Transverse colon (tissue), 3 donors: ENCODE measurements at regions not wholly inside any gene's neighbourhood (a gene's known extent, or its start where the extent isn't known, plus 50 kb on each side); places are given as distances from the start of the nearest gene placed in this dataset.

ENCODE experiments used
- POLR2A ChIP-seq: fragments of 450-650 bp; IDR thresholded peaks from one replicate; pipeline ENCODE4 v1.6.1; 2016; ENCODE audit warnings: antibody characterized with exemption, mild to moderate bottlenecking, moderate library complexity
- TF ChIP-seq, protein P1 (sequence below), 5 experiments: fragments of 200-600 bp in 3 of 5; fragments of 450-650 bp in 2 of 5; sonication (generic) in 3 of 5; IDR thresholded peaks; 1 replicate in 2 of 5; 2 replicates in 3 of 5; pipeline ENCODE4 v1.5.1; 2016 to 2017; ENCODE audit warnings: antibody characterized with exemption in 5 of 5, inconsistent platforms in 3 of 5, mild to moderate bottlenecking in 2 of 5, moderate library complexity in 1 of 5

DNA sequence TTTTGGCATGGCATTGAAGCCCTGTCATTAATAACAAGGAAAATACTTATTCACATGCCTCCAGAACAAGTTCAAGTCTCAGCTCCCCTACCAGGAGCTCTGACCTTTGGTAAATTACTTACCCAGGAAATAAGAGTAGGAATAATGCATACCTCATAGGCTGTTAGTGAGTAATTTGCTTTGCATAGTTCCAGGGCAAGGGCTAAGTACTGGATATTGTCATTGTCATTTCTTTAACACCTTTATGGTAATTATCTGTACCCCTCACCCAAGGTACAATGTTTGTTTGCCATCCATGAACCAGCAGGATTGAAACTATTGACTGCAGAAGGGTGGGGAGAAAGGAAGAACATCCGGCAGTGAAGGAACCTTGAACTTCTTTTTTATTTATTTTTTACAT is 148.5 kb downstream of the SOX2 start:
- TF ChIP-seq, protein P1, sequence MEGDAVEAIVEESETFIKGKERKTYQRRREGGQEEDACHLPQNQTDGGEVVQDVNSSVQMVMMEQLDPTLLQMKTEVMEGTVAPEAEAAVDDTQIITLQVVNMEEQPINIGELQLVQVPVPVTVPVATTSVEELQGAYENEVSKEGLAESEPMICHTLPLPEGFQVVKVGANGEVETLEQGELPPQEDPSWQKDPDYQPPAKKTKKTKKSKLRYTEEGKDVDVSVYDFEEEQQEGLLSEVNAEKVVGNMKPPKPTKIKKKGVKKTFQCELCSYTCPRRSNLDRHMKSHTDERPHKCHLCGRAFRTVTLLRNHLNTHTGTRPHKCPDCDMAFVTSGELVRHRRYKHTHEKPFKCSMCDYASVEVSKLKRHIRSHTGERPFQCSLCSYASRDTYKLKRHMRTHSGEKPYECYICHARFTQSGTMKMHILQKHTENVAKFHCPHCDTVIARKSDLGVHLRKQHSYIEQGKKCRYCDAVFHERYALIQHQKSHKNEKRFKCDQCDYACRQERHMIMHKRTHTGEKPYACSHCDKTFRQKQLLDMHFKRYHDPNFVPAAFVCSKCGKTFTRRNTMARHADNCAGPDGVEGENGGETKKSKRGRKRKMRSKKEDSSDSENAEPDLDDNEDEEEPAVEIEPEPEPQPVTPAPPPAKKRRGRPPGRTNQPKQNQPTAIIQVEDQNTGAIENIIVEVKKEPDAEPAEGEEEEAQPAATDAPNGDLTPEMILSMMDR (IDR thresholded peaks at IDR 0.05) = no peak
- no peak for TF ChIP-seq POLR2A
